Cardiac fibroblast (primary cell): ENCODE measurements at regions not wholly inside any gene's neighbourhood (a gene's known extent, or its start where the extent isn't known, plus 50 kb on each side); places are given as distances from the start of the nearest gene placed in this dataset.

Experiments used
- DNase-seq, 2 donors: peaks; one replicate each; pipeline versions ENCODE4 v3.0.0 to v3.0.0-alpha.2; 2010; ENCODE audit warnings: low read depth in 2 of 2
- H3K4me3 ChIP-seq, 2 donors: replicated peaks in 1 of 2; 1 replicate in 1 of 2; 2 replicates in 1 of 2; pipeline ENCODE4 v1.5.1; 2011; ENCODE audit warnings: low read depth in 2 of 2, low read length in 2 of 2, mild to moderate bottlenecking in 2 of 2, moderate library complexity in 1 of 2
- CTCF ChIP-seq: IDR thresholded peaks from one replicate; pipeline ENCODE4 v1.5.1; 2011; ENCODE audit warnings: low read depth, mild to moderate bottlenecking, low read length, inconsistent platforms

GRCh38 chr13:65347420-65348030 is 1882.6 kb downstream of the PCDH9 start:
- H3K4me3 ChIP-seq, result no peak overlapping the region
- no peak for DNase-seq
- TF ChIP-seq CTCF, result no peak

DNA sequence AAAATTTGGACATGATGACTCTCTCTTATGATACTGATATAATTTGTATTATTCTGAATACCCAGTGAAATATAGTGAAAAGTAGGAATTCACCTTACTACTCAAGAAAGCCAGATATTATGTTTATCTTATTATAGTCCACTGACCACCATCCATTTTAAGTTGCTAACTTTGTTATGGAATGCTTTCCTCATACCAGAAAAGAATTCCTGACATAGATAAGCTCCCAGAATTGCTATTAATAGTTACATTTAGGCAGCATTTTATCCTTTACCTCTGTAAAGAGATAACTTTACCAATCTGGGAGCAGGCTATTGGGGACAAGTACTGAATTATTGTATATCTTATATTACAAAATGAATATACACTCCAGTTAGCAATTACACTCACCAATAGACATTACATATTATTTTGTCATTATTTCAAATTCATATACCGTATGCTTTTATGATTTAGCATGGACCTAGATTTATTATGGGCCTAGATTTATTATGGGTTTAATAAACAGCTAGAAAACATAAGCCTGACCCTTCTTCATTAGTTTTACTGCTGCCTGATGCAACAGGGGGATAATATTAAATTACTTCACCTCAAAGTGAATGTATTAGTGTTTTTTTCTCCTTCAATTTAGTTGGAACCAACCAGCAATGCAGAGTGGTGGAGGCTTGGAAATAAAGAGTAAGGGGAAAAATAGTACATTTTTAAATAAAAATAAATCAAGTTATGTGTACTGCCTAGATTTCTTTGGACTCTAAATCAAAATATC is 1886.1 kb downstream of the PCDH9 start:
- DNase-seq, result peak in 1 of 2 donors; percentile 7
- TF ChIP-seq CTCF, result no peak
- H3K4me3 ChIP-seq, result no peak overlapping the region

DNA sequence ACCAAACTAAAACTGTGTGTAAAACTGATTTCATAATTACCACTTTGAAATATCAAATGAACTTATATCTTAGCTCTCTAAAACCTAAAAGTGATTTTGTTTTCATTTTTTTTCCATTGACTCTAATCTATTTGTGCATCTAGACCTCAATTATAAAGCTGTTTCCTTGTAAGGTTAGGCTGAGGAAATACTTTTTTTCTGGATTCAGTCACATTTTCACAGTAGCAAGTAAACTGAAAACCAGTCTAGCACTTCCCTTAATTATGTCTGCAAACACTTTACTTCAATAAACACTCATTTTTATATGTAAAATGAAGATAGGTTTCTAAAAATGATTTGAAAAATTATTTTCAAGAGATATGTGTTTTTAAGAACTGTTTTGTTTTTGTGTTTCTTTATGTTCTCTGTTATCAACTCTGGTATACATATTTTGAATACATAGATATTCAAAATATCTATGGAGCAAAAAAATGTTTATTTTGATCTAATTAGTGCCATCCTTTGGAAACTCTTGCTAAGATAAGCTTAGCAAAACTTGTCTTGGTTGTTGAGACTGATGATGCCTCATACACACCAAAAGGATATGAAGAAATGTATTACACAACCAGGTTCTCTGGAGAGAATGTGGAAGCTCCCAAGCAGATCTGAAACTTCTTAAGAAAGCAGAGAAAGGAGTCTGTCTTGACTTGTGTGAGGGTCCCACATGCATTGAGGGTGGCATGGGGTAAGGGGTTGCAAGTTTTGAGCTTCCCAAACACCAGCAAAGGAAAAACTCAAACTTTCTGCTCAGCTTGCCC is 1887.4 kb downstream of the PCDH9 start:
- H3K4me3 ChIP-seq, result no peak overlapping the region
- peak in 1 of 2 donors; percentile 14 for DNase-seq
- no peak for TF ChIP-seq CTCF

- H3K4me3 ChIP-seq, result no peak overlapping the region
- no peak for TF ChIP-seq CTCF
- DNase-seq, result no peak
These were observed 1890.9 kb downstream of the PCDH9 start for GRCh38 chr13:65339241-65339640.

DNA sequence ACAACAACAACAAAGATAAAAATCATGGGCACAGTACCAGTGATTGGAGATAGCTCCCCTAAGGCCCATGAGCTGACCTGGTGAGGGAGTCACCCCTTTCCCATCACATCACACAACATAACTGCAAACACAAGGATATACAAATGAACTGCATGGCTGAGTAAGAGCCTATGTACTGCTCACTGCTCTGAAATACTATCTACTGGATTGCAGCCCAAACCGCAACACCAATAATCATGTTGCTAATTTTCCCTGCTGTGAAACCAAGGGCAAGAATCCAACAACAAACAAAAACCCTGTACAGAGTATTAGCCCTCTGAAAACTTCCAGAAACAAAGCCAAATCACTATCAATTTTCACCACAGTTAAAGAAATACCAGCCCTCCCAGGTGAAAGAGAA is 1893.2 kb downstream of the PCDH9 start:
- H3K4me3 ChIP-seq, result no peak overlapping the region
- DNase-seq, result peak in 1 of 2 donors; percentile 90
- no peak for TF ChIP-seq CTCF

DNA sequence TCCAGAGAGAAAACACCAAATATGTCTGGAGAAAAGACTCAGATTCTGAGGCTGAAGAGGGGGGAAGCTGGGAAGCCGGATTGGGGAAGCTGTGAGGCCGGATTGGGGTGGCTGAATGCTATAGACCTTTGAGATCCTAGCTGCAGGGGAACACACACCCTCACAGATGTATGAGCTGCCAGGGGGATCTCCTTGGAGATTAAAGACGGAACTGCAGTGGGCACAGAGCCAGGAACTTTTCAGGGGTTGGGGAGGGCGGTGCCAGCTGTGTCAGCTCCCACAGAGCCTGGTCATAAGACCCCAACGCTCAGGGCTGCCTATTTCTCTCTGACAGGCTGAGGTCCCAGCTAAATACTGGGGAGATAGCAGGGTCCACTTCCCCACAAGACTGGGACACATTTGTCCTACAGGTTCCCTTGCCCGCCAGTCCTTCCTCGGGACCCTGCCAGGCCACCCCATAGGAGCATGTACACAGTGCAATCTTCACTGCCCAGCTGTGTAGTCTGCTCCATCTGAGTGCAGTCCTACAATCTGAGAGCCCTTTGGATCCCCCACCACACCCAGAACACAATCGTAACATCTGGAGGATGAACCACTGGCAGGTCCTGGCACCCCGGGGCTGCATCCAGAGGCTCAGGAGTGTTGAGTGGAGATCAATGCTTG is 1893.9 kb downstream of the PCDH9 start:
- no peak for DNase-seq
- no peak overlapping the region for H3K4me3 ChIP-seq
- TF ChIP-seq CTCF, result no peak
